ENCODE measurements at regions not wholly inside any gene's neighbourhood (a gene's known extent, or its start where the extent isn't known, plus 50 kb on each side); places are given as distances from the start of the nearest gene placed in this dataset.

- TF ChIP-seq EZH2 (IDR thresholded peaks at IDR 0.05; ENCODE audit: borderline replicate concordance, low read depth, low read length, poor library complexity, severe bottlenecking) = no peak
- TF ChIP-seq CTCF (conservative IDR thresholded peaks at IDR 0.05; ENCODE audit: low read depth, low read length) = no peak
Observed at GRCh38 chr6:99114769-99115406, 167.1 kb upstream of the FBXL4 start.

All from A673 (cell line).